ENCODE measurements at regions not wholly inside any gene's neighbourhood (a gene's known extent, or its start where the extent isn't known, plus 50 kb on each side); places are given as distances from the start of the nearest gene placed in this dataset.

- no peak for TF ChIP-seq RCOR1 (IDR thresholded peaks at IDR 0.05; ENCODE audit: low read length)
- TF ChIP-seq FOXM1 (IDR thresholded peaks at IDR 0.05; ENCODE audit: low read depth), result no peak
- TF ChIP-seq CHD2 (IDR thresholded peaks at IDR 0.05; ENCODE audit: low read length, partially characterized antibody), result no peak
- no peak for TF ChIP-seq EP300 (IDR thresholded peaks at IDR 0.05; ENCODE audit: borderline replicate concordance in 1 of 2, low read depth in 1 of 2, low read length in 1 of 2)
- no peak for TF ChIP-seq TCF12 (IDR thresholded peaks at IDR 0.05)
These were observed 288.5 kb upstream of the RTL1 start (continued) for GRCh38 chr14:101191721-101192660.

GRCh38 chr14:101192661-101193000, 289.1 kb upstream of the RTL1 start:
- no peak overlapping the region for H3K4me2 ChIP-seq
- no peak overlapping the region for H3K27ac ChIP-seq (ENCODE audit: low read depth in 2 of 2, low read length in 1 of 2)
- no peaks in the 10 kb centered on the region for H3K27me3 ChIP-seq (ENCODE audit: insufficient read depth)
- no peak overlapping the region for H2AFZ ChIP-seq (ENCODE audit: low read depth)
- DNase-seq, result no peak
- no peaks in the 10 kb centered on the region for H3K79me2 ChIP-seq (ENCODE audit: insufficient read depth)
- no peaks in the 10 kb centered on the region for H4K20me1 ChIP-seq (ENCODE audit: insufficient read depth)
- H3K36me3 ChIP-seq (replicated peaks in 1 of 2; ENCODE audit: control insufficient read depth in 1 of 2, insufficient read depth in 2 of 2, low read length in 1 of 2), result no peaks in the 10 kb centered on the region
- POLR2A ChIA-PET, result no interaction called here
- H3K4me1 ChIP-seq (ENCODE audit: control insufficient read depth in 1 of 2, insufficient read depth in 2 of 2, low read depth in 1 of 2, low read length in 1 of 2), result peaks cover 0 to 27% of the 10 kb centered on the region in 2 experiments; a peak in 1 of 4 replicates
- TF ChIP-seq MAX (IDR thresholded peaks at IDR 0.05; ENCODE audit: low read depth), result no peak
- no peak for TF ChIP-seq RXRA (IDR thresholded peaks at IDR 0.05; ENCODE audit: borderline replicate concordance, low read depth)
- TF ChIP-seq TCF12 (IDR thresholded peaks at IDR 0.05), result no peak
- H3K4me3 ChIP-seq (ENCODE audit: low read depth in 2 of 2, low read length in 1 of 2), result no peak overlapping the region
- H3K9me3 ChIP-seq, result no peaks in the 10 kb centered on the region
- 0% methylated on average over 1 of the region's 4 CpGs for WGBS (ENCODE audit: low lambda C conversion rate)
- CTCF ChIA-PET, result interaction anchor here (1.7 kb wide), 1 partner anchor 9 kb away, joined by 5 read pairs; no protein-coding TSS in a partner anchor
- no peaks in the 10 kb centered on the region for H3K9me2 ChIP-seq
- no peaks in the 10 kb centered on the region for H3F3A ChIP-seq (replicated peaks; ENCODE audit: insufficient read depth)
- H3K9ac ChIP-seq, result no peak overlapping the region

- no peak overlapping the region for H3K9ac ChIP-seq
- no peak for DNase-seq
- H3K4me3 ChIP-seq (ENCODE audit: low read depth in 2 of 2, low read length in 1 of 2), result no peak overlapping the region
- H3K36me3 ChIP-seq (replicated peaks in 1 of 2; ENCODE audit: control insufficient read depth in 1 of 2, insufficient read depth in 2 of 2, low read length in 1 of 2), result no peaks in the 10 kb centered on the region
- POLR2A ChIA-PET, result no interaction called here
- no peak overlapping the region for H3K27ac ChIP-seq (ENCODE audit: low read depth in 2 of 2, low read length in 1 of 2)
- no peaks in the 10 kb centered on the region for H3K9me2 ChIP-seq
- peaks cover 0 to 26% of the 10 kb centered on the region in 2 experiments; a peak in 1 of 4 replicates for H3K4me1 ChIP-seq (ENCODE audit: control insufficient read depth in 1 of 2, insufficient read depth in 2 of 2, low read depth in 1 of 2, low read length in 1 of 2)
- H3K79me2 ChIP-seq (ENCODE audit: insufficient read depth), result no peaks in the 10 kb centered on the region
- no peak overlapping the region for H3K4me2 ChIP-seq
- H2AFZ ChIP-seq (ENCODE audit: low read depth), result no peak overlapping the region
- no peaks in the 10 kb centered on the region for H3K27me3 ChIP-seq (ENCODE audit: insufficient read depth)
- no peaks in the 10 kb centered on the region for H3K9me3 ChIP-seq
- 59% methylated on average over 6 of the region's 16 CpGs for WGBS (ENCODE audit: low lambda C conversion rate)
- H4K20me1 ChIP-seq (ENCODE audit: insufficient read depth), result no peaks in the 10 kb centered on the region
- CTCF ChIA-PET, result interaction anchor here (1.7 kb wide), 1 partner anchor 10 kb away, joined by 5 read pairs; no protein-coding TSS in a partner anchor
- no peaks in the 10 kb centered on the region for H3F3A ChIP-seq (replicated peaks; ENCODE audit: insufficient read depth)
- TF ChIP-seq IRF3 (IDR thresholded peaks at IDR 0.05; ENCODE audit: low read depth, low read length), result no peak
- no peak for TF ChIP-seq JUND (IDR thresholded peaks at IDR 0.05)
- TF ChIP-seq TAF1 (IDR thresholded peaks at IDR 0.05; ENCODE audit: borderline replicate concordance, low read depth, low read length), result no peak
- no peak for TF ChIP-seq NFIC (IDR thresholded peaks at IDR 0.05; ENCODE audit: borderline replicate concordance)
- TF ChIP-seq FOSL2 (IDR thresholded peaks at IDR 0.05; ENCODE audit: borderline replicate concordance, low read depth), result no peak
- no peak for TF ChIP-seq USF2 (IDR thresholded peaks at IDR 0.05; ENCODE audit: borderline replicate concordance, low read depth, low read length)
- no peak for TF ChIP-seq NRF1 (IDR thresholded peaks at IDR 0.05; ENCODE audit: low read depth, low read length)
- TF ChIP-seq MXI1 (IDR thresholded peaks at IDR 0.05; ENCODE audit: low read depth, low read length), result no peak
- no peak for TF ChIP-seq RFX5 (IDR thresholded peaks at IDR 0.05; ENCODE audit: low read length)
- TF ChIP-seq REST (IDR thresholded peaks at IDR 0.05; ENCODE audit: low read depth, low read length), result no peak
- TF ChIP-seq GABPA (IDR thresholded peaks at IDR 0.05; ENCODE audit: low read depth), result no peak
- no peak for TF ChIP-seq RAD21 (IDR thresholded peaks at IDR 0.05; ENCODE audit: low read length)
These were observed 289.8 kb upstream of the RTL1 start for GRCh38 chr14:101193106-101193844.

All from SK-N-SH (cell line).